ENCODE measurements at regions not wholly inside any gene's neighbourhood (a gene's known extent, or its start where the extent isn't known, plus 50 kb on each side); places are given as distances from the start of the nearest gene placed in this dataset.
"Not testable (repeated sequence)": the region's sequence is repeated elsewhere in the genome, so short reads cannot be mapped to it uniquely, and the experiment has no call there.

GRCh38 chr14:41549821-41550607 lies 56.7 kb upstream of the LRFN5 start:
- no peaks in the 10 kb centered on the region for H3K36me3 Mint-ChIP-seq
- H3K27me3 Mint-ChIP-seq = no peaks in the 10 kb centered on the region
- H3K4me1 Mint-ChIP-seq = no peaks in the 10 kb centered on the region
- H3K4me3 Mint-ChIP-seq = no peak overlapping the region
- no peak overlapping the region for H3K27ac Mint-ChIP-seq
- H3K9me3 Mint-ChIP-seq = no peaks in the 10 kb centered on the region

GRCh38 chr14:41549282-41549681 lies 57.4 kb upstream of the LRFN5 start:
- H3K36me3 Mint-ChIP-seq = no peaks in the 10 kb centered on the region
- H3K27ac Mint-ChIP-seq = no peak overlapping the region
- no peaks in the 10 kb centered on the region for H3K4me1 Mint-ChIP-seq
- no peak overlapping the region for H3K4me3 Mint-ChIP-seq
- no peaks in the 10 kb centered on the region for H3K27me3 Mint-ChIP-seq
- no peaks in the 10 kb centered on the region for H3K9me3 Mint-ChIP-seq

DNA sequence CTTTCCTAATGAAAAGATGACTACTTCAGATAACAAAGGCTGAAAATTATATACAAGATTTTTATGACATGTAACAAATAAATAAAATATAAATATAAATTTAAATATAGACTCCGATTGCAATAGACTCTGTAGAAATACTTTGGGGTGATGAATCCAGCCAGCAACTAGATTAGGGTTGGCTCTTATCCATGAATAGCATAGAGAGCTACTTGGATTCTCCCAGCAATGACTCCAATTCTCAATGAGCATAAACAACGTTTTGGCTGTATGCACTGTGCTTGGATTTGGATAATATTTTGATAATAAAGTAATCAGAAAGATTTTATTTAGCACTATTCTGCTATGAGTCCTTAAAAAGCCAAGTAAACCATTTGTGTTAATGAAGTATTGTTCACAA lies 58.0 kb upstream of the LRFN5 start:
- Mint-ChIP-seq H3K36me3 (no peaks in the 10 kb centered on the region), H3K27me3 (no peaks in the 10 kb centered on the region), H3K9me3 (no peaks in the 10 kb centered on the region), H3K4me3 (no peak overlapping the region), H3K4me1 (no peaks in the 10 kb centered on the region), H3K27ac (no peak overlapping the region)

- Mint-ChIP-seq H3K27me3 (no peaks in the 10 kb centered on the region), H3K4me1 (no peaks in the 10 kb centered on the region), H3K36me3 (no peaks in the 10 kb centered on the region), H3K4me3 (no peak overlapping the region), H3K9me3 (peaks cover 10% of the 10 kb centered on the region), H3K27ac (no peak overlapping the region)
These were observed 65.3 kb upstream of the LRFN5 start for GRCh38 chr14:41541333-41541732.

GRCh38 chr14:41532255-41532654 lies 74.4 kb upstream of the LRFN5 start:
- Mint-ChIP-seq H3K36me3 (no peaks in the 10 kb centered on the region), H3K27ac (no peak overlapping the region), H3K9me3 (peaks cover 5% of the 10 kb centered on the region), H3K4me3 (no peak overlapping the region), H3K4me1 (no peaks in the 10 kb centered on the region), H3K27me3 (no peaks in the 10 kb centered on the region)

DNA sequence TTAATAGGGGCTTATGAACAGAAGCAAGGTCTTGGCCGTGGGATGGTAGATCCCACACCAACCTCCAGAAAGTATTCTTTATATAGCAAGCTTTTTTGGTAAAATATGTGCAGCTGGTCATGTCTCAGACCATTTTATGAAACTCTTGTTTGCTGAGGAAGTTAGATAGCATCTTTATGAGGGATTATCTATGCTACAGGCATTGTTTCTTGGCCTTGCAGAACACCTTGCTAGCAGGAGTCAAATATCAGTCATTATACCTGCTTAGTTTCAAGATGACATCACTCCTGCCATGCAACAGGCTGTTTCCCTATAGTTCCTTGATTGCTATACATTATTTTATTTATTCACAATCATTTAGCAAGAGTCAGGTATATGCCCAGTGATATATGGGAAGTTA lies 84.8 kb upstream of the LRFN5 start:
- no peaks in the 10 kb centered on the region for H3K4me1 Mint-ChIP-seq
- no peak overlapping the region for H3K4me3 Mint-ChIP-seq
- no peaks in the 10 kb centered on the region for H3K27me3 Mint-ChIP-seq
- no peaks in the 10 kb centered on the region for H3K36me3 Mint-ChIP-seq
- H3K9me3 Mint-ChIP-seq = no peaks in the 10 kb centered on the region
- H3K27ac Mint-ChIP-seq = no peak overlapping the region

GRCh38 chr14:41518030-41518429 lies 88.6 kb upstream of the LRFN5 start:
- H3K36me3 Mint-ChIP-seq, H3K27ac Mint-ChIP-seq, H3K9me3 Mint-ChIP-seq, H3K27me3 Mint-ChIP-seq, H3K4me3 Mint-ChIP-seq, H3K4me1 Mint-ChIP-seq: not testable (repeated sequence)

- H3K36me3 Mint-ChIP-seq = no peaks in the 10 kb centered on the region
- no peaks in the 10 kb centered on the region for H3K9me3 Mint-ChIP-seq
- peaks cover 2% of the 10 kb centered on the region for H3K27me3 Mint-ChIP-seq
- H3K27ac Mint-ChIP-seq = no peak overlapping the region
- H3K4me1 Mint-ChIP-seq = no peaks in the 10 kb centered on the region
- no peak overlapping the region for H3K4me3 Mint-ChIP-seq
These were observed 100.1 kb upstream of the LRFN5 start for GRCh38 chr14:41506552-41506951.

- no peaks in the 10 kb centered on the region for H3K9me3 Mint-ChIP-seq
- no peak overlapping the region for H3K27ac Mint-ChIP-seq
- no peaks in the 10 kb centered on the region for H3K27me3 Mint-ChIP-seq
- no peaks in the 10 kb centered on the region for H3K4me1 Mint-ChIP-seq
- no peaks in the 10 kb centered on the region for H3K36me3 Mint-ChIP-seq
- H3K4me3 Mint-ChIP-seq = no peak overlapping the region
These were observed 101.2 kb upstream of the LRFN5 start for GRCh38 chr14:41505491-41505890.

GRCh38 chr14:41498959-41499358 lies 107.7 kb upstream of the LRFN5 start:
- H3K4me1 Mint-ChIP-seq = no peaks in the 10 kb centered on the region
- H3K36me3 Mint-ChIP-seq = no peaks in the 10 kb centered on the region
- no peak overlapping the region for H3K4me3 Mint-ChIP-seq
- H3K27me3 Mint-ChIP-seq = no peaks in the 10 kb centered on the region
- peaks cover 5% of the 10 kb centered on the region for H3K9me3 Mint-ChIP-seq
- no peak overlapping the region for H3K27ac Mint-ChIP-seq

DNA sequence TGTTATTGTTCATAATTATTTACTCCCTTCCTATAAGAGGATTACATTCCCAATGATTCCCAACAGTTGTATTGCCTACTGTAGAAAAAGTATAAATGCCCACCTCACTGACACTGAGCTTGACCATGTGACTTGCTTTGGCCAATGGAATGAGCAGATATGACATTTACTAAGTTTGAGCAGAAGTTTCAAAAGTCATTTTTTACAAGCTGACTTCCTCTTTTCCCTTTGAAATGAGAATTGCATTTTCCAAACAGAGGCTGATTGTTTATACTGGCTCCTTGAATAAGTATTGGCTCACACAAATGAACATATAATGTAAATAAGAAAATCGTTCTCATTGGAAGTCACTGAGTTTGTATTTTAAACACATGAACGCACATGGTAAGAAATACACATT lies 116.4 kb upstream of the LRFN5 start:
- H3K27ac Mint-ChIP-seq = no peak overlapping the region
- H3K27me3 Mint-ChIP-seq = no peaks in the 10 kb centered on the region
- no peaks in the 10 kb centered on the region for H3K4me1 Mint-ChIP-seq
- H3K4me3 Mint-ChIP-seq = no peak overlapping the region
- no peaks in the 10 kb centered on the region for H3K36me3 Mint-ChIP-seq
- peaks cover 8% of the 10 kb centered on the region for H3K9me3 Mint-ChIP-seq

GRCh38 chr14:41489315-41489972 lies 117.2 kb upstream of the LRFN5 start:
- no peak overlapping the region for H3K27ac Mint-ChIP-seq
- no peaks in the 10 kb centered on the region for H3K4me1 Mint-ChIP-seq
- peaks cover 7% of the 10 kb centered on the region for H3K9me3 Mint-ChIP-seq
- no peak overlapping the region for H3K4me3 Mint-ChIP-seq
- no peaks in the 10 kb centered on the region for H3K36me3 Mint-ChIP-seq
- no peaks in the 10 kb centered on the region for H3K27me3 Mint-ChIP-seq

DNA sequence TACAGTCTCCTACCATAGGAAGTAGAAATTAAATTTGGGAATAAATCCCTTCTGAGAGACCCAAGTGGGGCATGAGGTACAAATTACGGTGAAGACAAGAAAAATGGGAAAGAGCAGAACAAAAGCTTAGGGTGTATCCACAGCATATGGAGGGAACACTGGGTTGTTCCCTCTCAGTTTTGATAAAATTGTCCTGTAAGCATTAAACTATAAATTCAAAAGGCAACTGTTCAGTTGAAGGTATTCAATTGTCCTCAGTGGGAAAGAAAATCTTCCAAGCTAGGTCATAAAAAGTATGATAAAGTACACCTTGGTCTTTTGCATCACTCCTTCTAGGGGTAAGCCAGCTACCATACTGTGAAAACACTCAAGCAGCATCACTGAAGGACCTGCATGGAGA lies 118.3 kb upstream of the LRFN5 start:
- H3K9me3 Mint-ChIP-seq = no peaks in the 10 kb centered on the region
- no peaks in the 10 kb centered on the region for H3K36me3 Mint-ChIP-seq
- H3K4me1 Mint-ChIP-seq = no peaks in the 10 kb centered on the region
- H3K4me3 Mint-ChIP-seq = no peak overlapping the region
- no peaks in the 10 kb centered on the region for H3K27me3 Mint-ChIP-seq
- H3K27ac Mint-ChIP-seq = no peak overlapping the region

- no peaks in the 10 kb centered on the region for H3K9me3 Mint-ChIP-seq
- no peak overlapping the region for H3K4me3 Mint-ChIP-seq
- H3K4me1 Mint-ChIP-seq = no peaks in the 10 kb centered on the region
- no peak overlapping the region for H3K27ac Mint-ChIP-seq
- H3K36me3 Mint-ChIP-seq = no peaks in the 10 kb centered on the region
- H3K27me3 Mint-ChIP-seq = no peaks in the 10 kb centered on the region
These were observed 123.8 kb upstream of the LRFN5 start for GRCh38 chr14:41482861-41483260.

GRCh38 chr14:41476526-41476925 lies 130.2 kb upstream of the LRFN5 start:
- Mint-ChIP-seq H3K27ac (no peak overlapping the region), H3K27me3 (no peaks in the 10 kb centered on the region), H3K4me3 (no peak overlapping the region), H3K36me3 (no peaks in the 10 kb centered on the region), H3K9me3 (peaks cover 4% of the 10 kb centered on the region), H3K4me1 (no peaks in the 10 kb centered on the region)

GRCh38 chr14:41461380-41461779 lies 145.3 kb upstream of the LRFN5 start:
- Mint-ChIP-seq H3K27me3 (no peaks in the 10 kb centered on the region), H3K36me3 (no peaks in the 10 kb centered on the region), H3K9me3 (no peaks in the 10 kb centered on the region), H3K4me1 (no peaks in the 10 kb centered on the region), H3K27ac (no peak overlapping the region), H3K4me3 (no peak overlapping the region)

DNA sequence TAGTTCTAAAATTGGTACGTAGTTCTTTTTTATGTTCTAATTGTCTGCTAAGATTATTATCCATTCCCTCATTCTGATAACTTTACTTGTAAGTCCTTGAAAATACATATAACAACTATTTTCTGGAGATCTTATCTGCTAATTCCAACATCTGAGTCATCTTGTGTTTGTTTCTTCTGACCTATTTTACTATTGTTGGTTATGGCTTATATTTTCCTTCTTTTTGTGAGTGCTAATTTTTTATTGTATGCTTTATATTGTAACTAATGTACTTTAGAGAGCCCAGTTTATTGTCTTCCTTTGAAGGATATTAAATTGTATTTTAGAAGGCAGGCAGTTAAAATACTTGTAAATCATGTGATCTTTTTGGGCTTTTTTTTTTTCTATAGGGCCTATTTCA lies 149.3 kb upstream of the LRFN5 start:
- H3K36me3 Mint-ChIP-seq = no peaks in the 10 kb centered on the region
- no peaks in the 10 kb centered on the region for H3K4me1 Mint-ChIP-seq

More for the DNA sequence above, 149.3 kb upstream of the LRFN5 start:
- Mint-ChIP-seq H3K4me3 (no peak overlapping the region), H3K27me3 (no peaks in the 10 kb centered on the region), H3K27ac (no peak overlapping the region), H3K9me3 (no peaks in the 10 kb centered on the region)
